HEK293 (cell line): ENCODE measurements at regions not wholly inside any gene's neighbourhood (a gene's known extent, or its start where the extent isn't known, plus 50 kb on each side); places are given as distances from the start of the nearest gene placed in this dataset.
"Not testable (repeated sequence)": the region's sequence is repeated elsewhere in the genome, so short reads cannot be mapped to it uniquely, and the experiment has no call there.

Experiments used
- CTCF ChIA-PET: fragments of 350-600 bp; formaldehyde crosslinking; extraction: SDS; loops from one replicate; lab custom pipeline; 2021; ENCODE audit warnings: antibody characterized with exemption; lab: Yijun Ruan, JAX
- POLR2A ChIA-PET: fragments of 300-600 bp; formaldehyde crosslinking; extraction: SDS; loops from one replicate; lab custom pipeline; 2020; ENCODE audit warnings: antibody characterized with exemption, inconsistent platforms; lab: Yijun Ruan, JAX
- H3K27ac ChIP-seq: fragments of 200-500 bp; sonication (Bioruptor generic); 2 replicates; pipeline ENCODE4 v1.5.1; 2014; ENCODE audit warnings: low read depth, low read length, control low read depth, inconsistent platforms; ENCODE audit errors: extremely low read depth
- H3K36me3 ChIP-seq, 2 experiments: fragments of 200-500 bp in 1 of 2; sonication (Bioruptor generic) in 1 of 2; 1 replicate in 1 of 2; 2 replicates in 1 of 2; pipeline ENCODE4 v1.5.1; 2014 to 2017; ENCODE audit warnings: inconsistent platforms in 2 of 2, low read length in 2 of 2; ENCODE audit not compliant: control insufficient read depth in 2 of 2, insufficient read depth in 1 of 2
- H3K4me1 ChIP-seq: fragments of 200-500 bp; sonication (Bioruptor generic); 2 replicates; pipeline ENCODE4 v1.5.1; 2014; ENCODE audit warnings: mild to moderate bottlenecking, low read length, inconsistent platforms; ENCODE audit not compliant: control insufficient read depth, insufficient read depth
- H3K4me3 ChIP-seq: 2 replicates; pipeline ENCODE4 v1.5.1; 2011; ENCODE audit warnings: low read depth, mild to moderate bottlenecking, control low read depth, low read length, moderate library complexity
- H3K9me3 ChIP-seq: fragments of 200-500 bp; sonication (Bioruptor generic); 2 replicates; pipeline ENCODE4 v1.5.1; 2014; ENCODE audit warnings: low read depth, low read length, inconsistent platforms; ENCODE audit not compliant: control insufficient read depth, insufficient read depth
- FEZF1 ChIP-seq: fragments of 450-650 bp; formaldehyde crosslinking; IDR thresholded peaks from 2 replicates; pipeline ENCODE4 v1.5.1; 2016; ENCODE audit warnings: missing biosample characterization, missing genetic modification characterization
- IKZF3 ChIP-seq: fragments of 450-650 bp; IDR thresholded peaks from 2 replicates; pipeline ENCODE4 v1.5.0; 2018; ENCODE audit warnings: missing biosample characterization, mild to moderate bottlenecking, missing genetic modification characterization, moderate library complexity
- KLF7 ChIP-seq: fragments of 450-650 bp; formaldehyde crosslinking; IDR thresholded peaks from 2 replicates; pipeline ENCODE4 v1.5.1; 2016; ENCODE audit warnings: missing biosample characterization, missing genetic modification characterization, borderline replicate concordance
- REPIN1 ChIP-seq: fragments of 450-650 bp; formaldehyde crosslinking; IDR thresholded peaks from 2 replicates; pipeline ENCODE4 v1.5.1; 2017; ENCODE audit warnings: missing biosample characterization, missing genetic modification characterization, low read depth
- SCRT2 ChIP-seq: fragments of 450-650 bp; formaldehyde crosslinking; IDR thresholded peaks from 2 replicates; pipeline ENCODE4 v1.5.1; 2016; ENCODE audit warnings: missing biosample characterization, missing genetic modification characterization
- SETDB1 ChIP-seq: IDR thresholded peaks from one replicate; pipeline ENCODE4 v1.6.1; 2017; ENCODE audit warnings: mild to moderate bottlenecking, low read length, moderate library complexity, mixed read lengths; ENCODE audit not compliant: insufficient read length
- ZBTB20 ChIP-seq: fragments of 450-650 bp; formaldehyde crosslinking; IDR thresholded peaks from 2 replicates; pipeline ENCODE4 v1.5.1; 2016; ENCODE audit warnings: missing biosample characterization, missing genetic modification characterization
- ZNF121 ChIP-seq: fragments of 450-650 bp; formaldehyde crosslinking; IDR thresholded peaks from 2 replicates; pipeline ENCODE4 v1.5.1; 2016; ENCODE audit warnings: missing biosample characterization, missing genetic modification characterization
- ZNF239 ChIP-seq: fragments of 450-650 bp; formaldehyde crosslinking; IDR thresholded peaks from 2 replicates; pipeline ENCODE4 v1.5.1; 2016; ENCODE audit warnings: missing biosample characterization, missing genetic modification characterization
- ZNF530 ChIP-seq: fragments of 450-650 bp; formaldehyde crosslinking; IDR thresholded peaks from 2 replicates; pipeline ENCODE4 v1.5.1; 2016; ENCODE audit warnings: low read depth, missing biosample characterization, missing genetic modification characterization
- ZNF610 ChIP-seq: fragments of 450-650 bp; formaldehyde crosslinking; IDR thresholded peaks from 2 replicates; pipeline ENCODE4 v1.5.1; 2016; ENCODE audit warnings: missing biosample characterization, missing genetic modification characterization, borderline replicate concordance
- ZNF624 ChIP-seq: fragments of 450-650 bp; formaldehyde crosslinking; IDR thresholded peaks from 2 replicates; pipeline ENCODE4 v1.5.1; 2017; ENCODE audit warnings: missing biosample characterization, missing genetic modification characterization
- TF ChIP-seq, protein P1 (sequence below): IDR thresholded peaks from 2 replicates; pipeline ENCODE4 v1.6.1; 2011; ENCODE audit warnings: mild to moderate bottlenecking, low read depth, low read length, borderline replicate concordance
- TF ChIP-seq, protein P2 (sequence below): fragments of 450-650 bp; formaldehyde crosslinking; IDR thresholded peaks from 2 replicates; pipeline ENCODE4 v1.5.1; 2016; ENCODE audit warnings: missing biosample characterization, missing genetic modification characterization
- TF ChIP-seq, protein P3 (sequence below): fragments of 450-650 bp; formaldehyde crosslinking; IDR thresholded peaks from 2 replicates; pipeline ENCODE4 v1.5.1; 2016; ENCODE audit warnings: missing biosample characterization, missing genetic modification characterization

DNA sequence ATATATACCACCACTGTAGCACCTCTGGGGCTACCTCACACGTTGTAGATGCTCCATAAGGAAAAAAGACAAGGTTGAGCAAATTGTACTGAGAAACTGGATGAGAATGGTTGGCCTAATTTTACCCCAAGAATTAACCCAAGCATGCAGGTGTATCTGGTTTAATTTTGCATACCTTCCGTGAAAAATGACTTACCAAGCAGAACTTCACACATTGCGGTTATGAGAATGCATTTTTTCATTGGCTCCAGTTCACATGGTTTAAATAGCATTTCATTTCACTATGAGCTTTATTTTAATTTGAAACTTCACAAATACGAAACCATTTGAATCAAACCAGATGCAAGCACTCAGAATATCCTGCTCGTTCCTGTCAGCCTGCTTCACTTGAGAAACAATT lies 512.2 kb downstream of the LTN1 start:
- CTCF ChIA-PET, result interaction anchor here (0.5 kb wide), 1 partner anchor 251 kb away, joined by 3 read pairs; no protein-coding TSS in a partner anchor
- H3K4me3 ChIP-seq, result no peak overlapping the region
- H3K27ac ChIP-seq, result no peak overlapping the region
- TF ChIP-seq ZNF624 (tag by site-specific recombination) (no peak), ZNF530 (tag by site-specific recombination) (no peak)
- TF ChIP-seq, protein P1, sequence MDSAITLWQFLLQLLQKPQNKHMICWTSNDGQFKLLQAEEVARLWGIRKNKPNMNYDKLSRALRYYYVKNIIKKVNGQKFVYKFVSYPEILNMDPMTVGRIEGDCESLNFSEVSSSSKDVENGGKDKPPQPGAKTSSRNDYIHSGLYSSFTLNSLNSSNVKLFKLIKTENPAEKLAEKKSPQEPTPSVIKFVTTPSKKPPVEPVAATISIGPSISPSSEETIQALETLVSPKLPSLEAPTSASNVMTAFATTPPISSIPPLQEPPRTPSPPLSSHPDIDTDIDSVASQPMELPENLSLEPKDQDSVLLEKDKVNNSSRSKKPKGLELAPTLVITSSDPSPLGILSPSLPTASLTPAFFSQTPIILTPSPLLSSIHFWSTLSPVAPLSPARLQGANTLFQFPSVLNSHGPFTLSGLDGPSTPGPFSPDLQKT, result no peak
- TF ChIP-seq, protein P2, sequence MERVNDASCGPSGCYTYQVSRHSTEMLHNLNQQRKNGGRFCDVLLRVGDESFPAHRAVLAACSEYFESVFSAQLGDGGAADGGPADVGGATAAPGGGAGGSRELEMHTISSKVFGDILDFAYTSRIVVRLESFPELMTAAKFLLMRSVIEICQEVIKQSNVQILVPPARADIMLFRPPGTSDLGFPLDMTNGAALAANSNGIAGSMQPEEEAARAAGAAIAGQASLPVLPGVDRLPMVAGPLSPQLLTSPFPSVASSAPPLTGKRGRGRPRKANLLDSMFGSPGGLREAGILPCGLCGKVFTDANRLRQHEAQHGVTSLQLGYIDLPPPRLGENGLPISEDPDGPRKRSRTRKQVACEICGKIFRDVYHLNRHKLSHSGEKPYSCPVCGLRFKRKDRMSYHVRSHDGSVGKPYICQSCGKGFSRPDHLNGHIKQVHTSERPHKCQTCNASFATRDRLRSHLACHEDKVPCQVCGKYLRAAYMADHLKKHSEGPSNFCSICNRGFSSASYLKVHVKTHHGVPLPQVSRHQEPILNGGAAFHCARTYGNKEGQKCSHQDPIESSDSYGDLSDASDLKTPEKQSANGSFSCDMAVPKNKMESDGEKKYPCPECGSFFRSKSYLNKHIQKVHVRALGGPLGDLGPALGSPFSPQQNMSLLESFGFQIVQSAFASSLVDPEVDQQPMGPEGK (tag by site-specific recombination), result no peak
- H3K9me3 ChIP-seq, result no peaks in the 10 kb centered on the region
- no peaks in the 10 kb centered on the region for H3K4me1 ChIP-seq
- POLR2A ChIA-PET, result no interaction called here
- no peaks in the 10 kb centered on the region for H3K36me3 ChIP-seq

DNA sequence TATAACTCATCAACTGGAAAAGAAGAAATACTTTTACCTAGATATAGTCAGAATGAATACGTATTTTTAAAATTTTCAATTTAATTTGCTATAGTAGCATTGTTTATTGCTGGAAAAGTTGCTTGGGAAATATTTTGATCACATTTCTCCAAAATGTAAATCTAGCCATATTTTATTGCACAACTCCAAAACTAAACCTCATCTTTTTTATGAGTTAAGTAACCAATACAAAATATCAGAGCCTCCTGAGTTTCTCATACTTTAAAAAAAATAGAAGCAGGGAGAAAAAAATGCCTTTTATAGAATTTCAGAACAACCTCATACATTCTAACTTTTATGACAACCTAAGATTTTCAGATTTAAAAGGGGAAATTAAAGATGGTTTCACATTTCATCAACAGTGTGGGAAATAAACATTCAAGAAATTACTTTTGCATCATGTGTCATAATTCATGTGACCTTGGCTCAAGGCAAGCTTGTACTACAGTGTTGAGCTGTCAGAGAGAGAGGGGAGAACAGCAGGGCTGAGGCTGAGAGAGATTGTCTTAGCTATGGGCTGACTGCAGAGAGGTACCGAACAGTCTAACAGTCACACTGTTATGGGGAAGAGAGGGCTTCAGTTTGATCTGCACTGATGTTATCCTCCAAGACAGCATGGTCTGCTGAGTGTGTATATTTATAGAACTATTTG lies 519.0 kb downstream of the LTN1 start:
- CTCF ChIA-PET, result no interaction called here

DNA sequence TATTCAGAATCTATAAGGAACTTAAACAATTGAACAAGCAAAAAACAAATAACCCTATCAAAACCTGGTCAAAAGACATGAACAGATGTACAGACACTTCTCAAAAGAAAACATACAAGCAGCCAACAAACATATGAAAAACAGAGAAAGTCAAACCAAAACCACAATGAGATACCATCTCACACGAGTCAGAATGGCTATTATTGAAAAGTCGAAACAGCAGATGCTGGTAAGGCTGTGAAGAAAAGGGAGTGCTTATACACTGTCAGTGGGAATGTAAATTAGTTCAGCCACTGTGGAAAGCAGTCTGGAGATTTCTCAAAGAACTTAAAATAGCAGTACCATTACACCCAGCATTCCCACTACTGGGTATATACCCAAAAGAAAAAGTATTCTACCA lies 520.1 kb downstream of the LTN1 start:
- H3K27ac ChIP-seq, CTCF ChIA-PET, H3K36me3 ChIP-seq, H3K9me3 ChIP-seq, H3K4me3 ChIP-seq, H3K4me1 ChIP-seq, POLR2A ChIA-PET: not testable (repeated sequence)

More for the DNA sequence above, 519.0 kb downstream of the LTN1 start:
- Histone ChIP-seq H3K4me1 (no peaks in the 10 kb centered on the region), H3K27ac (no peak overlapping the region), H3K36me3 (no peaks in the 10 kb centered on the region)
- TF ChIP-seq ZNF239 (tag by site-specific recombination) (no peak), IKZF3 (tag by site-specific recombination) (no peak), SETDB1 (no peak), ZNF121 (tag by site-specific recombination) (no peak), FEZF1 (no peak), SCRT2 (no peak), ZNF610 (tag by site-specific recombination) (no peak), KLF7 (no peak)
- TF ChIP-seq, protein P3, sequence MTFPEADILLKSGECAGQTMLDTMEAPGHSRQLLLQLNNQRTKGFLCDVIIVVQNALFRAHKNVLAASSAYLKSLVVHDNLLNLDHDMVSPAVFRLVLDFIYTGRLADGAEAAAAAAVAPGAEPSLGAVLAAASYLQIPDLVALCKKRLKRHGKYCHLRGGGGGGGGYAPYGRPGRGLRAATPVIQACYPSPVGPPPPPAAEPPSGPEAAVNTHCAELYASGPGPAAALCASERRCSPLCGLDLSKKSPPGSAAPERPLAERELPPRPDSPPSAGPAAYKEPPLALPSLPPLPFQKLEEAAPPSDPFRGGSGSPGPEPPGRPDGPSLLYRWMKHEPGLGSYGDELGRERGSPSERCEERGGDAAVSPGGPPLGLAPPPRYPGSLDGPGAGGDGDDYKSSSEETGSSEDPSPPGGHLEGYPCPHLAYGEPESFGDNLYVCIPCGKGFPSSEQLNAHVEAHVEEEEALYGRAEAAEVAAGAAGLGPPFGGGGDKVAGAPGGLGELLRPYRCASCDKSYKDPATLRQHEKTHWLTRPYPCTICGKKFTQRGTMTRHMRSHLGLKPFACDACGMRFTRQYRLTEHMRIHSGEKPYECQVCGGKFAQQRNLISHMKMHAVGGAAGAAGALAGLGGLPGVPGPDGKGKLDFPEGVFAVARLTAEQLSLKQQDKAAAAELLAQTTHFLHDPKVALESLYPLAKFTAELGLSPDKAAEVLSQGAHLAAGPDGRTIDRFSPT (tag by site-specific recombination), result no peak
- TF ChIP-seq, all 188 proteins: peak for 0
- Histone ChIP-seq H3K4me3 (no peak overlapping the region), H3K9me3 (no peaks in the 10 kb centered on the region; the same call in 1 of the 2 replicates)
- POLR2A ChIA-PET, result no interaction called here

DNA sequence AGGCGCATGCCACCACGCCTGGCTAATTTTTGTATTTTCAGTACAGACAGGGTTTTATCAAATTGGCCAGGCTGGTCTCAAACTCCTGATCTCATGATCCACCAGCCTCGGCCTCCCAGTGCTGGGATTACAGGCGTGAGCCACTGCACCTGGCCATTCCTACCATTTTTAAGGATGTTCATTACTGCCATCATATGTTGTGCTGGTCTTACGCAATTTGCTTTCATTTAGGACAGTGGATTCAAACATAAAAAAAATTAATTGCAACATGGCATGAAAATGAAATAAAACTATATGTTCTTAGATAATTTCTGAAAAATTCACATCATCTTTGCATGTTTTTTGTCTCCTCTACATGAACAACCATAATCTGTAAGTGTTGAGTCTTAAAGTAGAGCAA lies 527.7 kb downstream of the LTN1 start:
- no peaks in the 10 kb centered on the region; the same call in 1 of the 2 replicates for H3K9me3 ChIP-seq

More for the DNA sequence above, 527.7 kb downstream of the LTN1 start:
- no peaks in the 10 kb centered on the region for H3K36me3 ChIP-seq
- ChIA-PET CTCF (no interaction called here), POLR2A (no interaction called here)
- H3K27ac ChIP-seq, result no peak overlapping the region
- no peaks in the 10 kb centered on the region for H3K4me1 ChIP-seq
- H3K4me3 ChIP-seq, result no peak overlapping the region
- TF ChIP-seq ZBTB20 (tag by site-specific recombination) (no peak), ZNF624 (tag by site-specific recombination) (no peak), ZNF610 (tag by site-specific recombination) (no peak), REPIN1 (tag by site-specific recombination) (no peak)
- TF ChIP-seq, all 188 proteins: peak for 0
